ENCODE measurements at regions not wholly inside any gene's neighbourhood (a gene's known extent, or its start where the extent isn't known, plus 50 kb on each side); places are given as distances from the start of the nearest gene placed in this dataset.
"Not testable (repeated sequence)": the region's sequence is repeated elsewhere in the genome, so short reads cannot be mapped to it uniquely, and the experiment has no call there.

DNA sequence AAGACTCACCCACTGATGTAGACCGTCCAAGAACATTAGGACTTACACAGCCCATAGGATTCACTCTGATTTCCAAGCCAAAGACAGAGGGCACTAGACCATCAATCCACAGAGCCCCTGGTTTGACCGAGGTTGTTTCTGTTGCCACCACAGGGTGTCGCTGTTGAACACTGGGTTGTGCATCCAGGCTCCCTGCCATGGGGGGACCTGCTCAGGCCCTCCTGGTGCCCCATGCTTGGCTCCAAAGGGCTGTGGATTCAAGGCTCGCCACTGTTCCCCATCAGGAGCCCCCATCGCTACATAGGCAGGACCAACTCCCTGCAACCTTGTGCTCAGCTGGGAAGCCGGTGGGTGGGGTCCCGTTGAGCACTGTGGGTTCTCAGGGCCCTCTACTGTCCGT is 128.0 kb upstream of the ANO1 start:
- peak in 1 of 2 donors; percentile 4 for DNase-seq (ENCODE audit: low read depth in 2 of 2)

DNA sequence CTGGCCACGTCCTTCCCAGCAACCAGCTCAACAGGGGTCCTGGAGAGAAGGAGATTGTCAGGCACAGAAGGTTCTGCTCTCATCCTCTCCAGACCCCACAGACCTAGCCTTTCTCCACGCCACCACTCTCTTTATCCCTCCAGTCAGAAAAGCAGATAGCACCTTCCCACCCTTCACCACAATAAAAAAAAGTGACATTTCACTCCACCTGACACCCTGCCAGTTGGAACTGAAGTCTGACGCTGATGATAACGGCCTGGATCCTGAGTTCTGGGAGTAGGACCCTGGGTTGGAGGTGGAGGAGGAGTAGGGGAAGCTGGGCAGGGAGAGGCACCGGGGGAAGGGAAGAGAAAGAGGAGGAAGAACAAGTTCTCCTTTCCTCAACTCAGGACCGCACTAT is 127.5 kb upstream of the ANO1 start:
- DNase-seq (ENCODE audit: low read depth in 2 of 2), result no peak

GRCh38 chr11:69951821-69952220 is 126.3 kb upstream of the ANO1 start:
- no peak for DNase-seq (ENCODE audit: low read depth in 2 of 2)

DNA sequence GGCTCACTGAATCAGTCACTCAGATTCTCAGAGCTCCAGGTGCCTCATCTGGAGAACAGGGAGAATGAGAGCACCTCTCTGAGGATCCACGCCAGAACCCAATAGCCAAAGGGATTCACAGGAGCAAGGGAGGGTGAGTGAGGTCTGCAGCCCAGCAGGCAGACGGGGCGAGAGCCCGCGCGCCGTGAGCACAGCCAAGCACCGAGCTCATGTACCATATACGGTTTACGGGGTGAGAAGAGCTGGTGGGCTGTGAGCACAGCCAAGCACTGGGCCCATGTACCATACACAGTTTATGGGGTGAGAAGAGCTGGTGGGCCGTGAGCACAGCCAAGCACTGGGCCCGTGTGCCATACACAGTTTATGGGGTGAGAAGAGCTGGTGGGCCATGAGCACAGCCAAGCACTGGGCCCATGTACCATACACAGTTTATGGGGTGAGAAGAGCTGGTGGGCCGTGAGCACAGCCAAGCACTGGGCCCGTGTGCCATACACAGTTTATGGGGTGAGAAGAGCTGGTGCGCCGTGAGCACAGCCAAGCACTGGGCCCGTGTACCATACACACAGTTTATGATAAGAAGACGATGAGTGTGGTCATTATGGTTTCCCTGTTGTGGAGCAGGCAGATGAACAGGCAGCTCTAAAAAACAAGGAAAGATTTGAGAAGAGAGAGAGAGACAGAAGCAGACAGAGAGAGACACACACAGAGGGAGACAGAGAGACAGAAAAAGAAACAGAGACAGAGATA is 125.7 kb upstream of the ANO1 start:
- DNase-seq (ENCODE audit: low read depth in 2 of 2), result not testable (repeated sequence)

GRCh38 chr11:69953356-69953755 is 124.8 kb upstream of the ANO1 start:
- DNase-seq (ENCODE audit: low read depth in 2 of 2), result no peak

GRCh38 chr11:69954756-69955155 is 123.4 kb upstream of the ANO1 start:
- DNase-seq (ENCODE audit: low read depth in 2 of 2), result no peak

DNA sequence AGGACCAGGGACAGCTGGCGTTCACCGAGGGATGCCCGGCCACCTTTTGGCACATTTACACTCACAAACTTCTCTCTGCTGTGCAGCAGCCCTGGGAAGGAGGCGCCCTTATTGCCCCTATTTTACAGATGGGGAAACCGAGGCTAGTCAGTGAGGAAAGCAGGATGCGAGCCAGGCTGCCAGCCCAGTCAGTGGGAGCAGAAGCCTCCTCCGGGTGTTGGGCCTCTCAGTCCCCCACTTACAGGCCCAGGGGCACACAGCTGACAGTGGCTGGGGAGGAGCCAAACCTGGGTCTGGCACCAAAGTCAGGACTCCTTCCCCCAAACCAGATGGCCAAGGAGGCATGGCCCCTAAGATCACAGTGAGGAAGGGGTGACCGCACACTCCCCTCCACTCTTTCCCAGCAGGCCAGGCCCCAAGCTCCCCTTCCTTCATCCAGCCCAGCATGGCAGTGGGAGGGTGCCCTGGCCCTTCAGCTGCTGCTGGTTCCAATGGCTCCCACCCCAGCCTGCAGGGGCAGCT is 121.4 kb upstream of the ANO1 start:
- no peak for DNase-seq (ENCODE audit: low read depth in 2 of 2)

- no peak for DNase-seq (ENCODE audit: low read depth in 2 of 2)
These were observed 120.3 kb upstream of the ANO1 start for GRCh38 chr11:69957849-69958248.

GRCh38 chr11:69958308-69958707 is 119.8 kb upstream of the ANO1 start:
- no peak for DNase-seq (ENCODE audit: low read depth in 2 of 2)

GRCh38 chr11:69959461-69959860 is 118.7 kb upstream of the ANO1 start:
- no peak for DNase-seq (ENCODE audit: low read depth in 2 of 2)

GRCh38 chr11:69961738-69962137 is 116.4 kb upstream of the ANO1 start:
- DNase-seq (ENCODE audit: low read depth in 2 of 2), result no peak

- DNase-seq (ENCODE audit: low read depth in 2 of 2), result no peak
These were observed 116.0 kb upstream of the ANO1 start for GRCh38 chr11:69962152-69962551.

GRCh38 chr11:69963533-69964246 is 114.4 kb upstream of the ANO1 start:
- DNase-seq (ENCODE audit: low read depth in 2 of 2), result no peak

DNA sequence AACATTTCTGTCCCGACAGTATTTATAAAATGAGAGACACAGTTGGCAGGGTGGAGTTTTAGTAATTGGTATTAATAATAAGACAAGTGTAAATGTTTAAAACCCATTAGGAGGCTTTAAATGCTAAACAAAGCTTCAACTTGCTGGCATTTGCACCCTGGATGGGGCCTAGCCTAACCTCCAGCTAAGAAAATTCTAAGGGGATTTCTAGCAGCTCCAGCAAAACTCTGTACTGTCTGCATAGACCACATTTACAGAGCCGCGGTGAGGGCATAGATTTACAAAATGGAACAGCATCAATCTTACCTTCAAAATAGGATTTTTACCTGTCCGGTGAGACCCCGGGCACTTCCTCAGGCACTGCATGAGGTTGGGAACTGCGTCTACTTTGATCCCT is 113.9 kb upstream of the ANO1 start:
- no peak for DNase-seq (ENCODE audit: low read depth in 2 of 2)

DNA sequence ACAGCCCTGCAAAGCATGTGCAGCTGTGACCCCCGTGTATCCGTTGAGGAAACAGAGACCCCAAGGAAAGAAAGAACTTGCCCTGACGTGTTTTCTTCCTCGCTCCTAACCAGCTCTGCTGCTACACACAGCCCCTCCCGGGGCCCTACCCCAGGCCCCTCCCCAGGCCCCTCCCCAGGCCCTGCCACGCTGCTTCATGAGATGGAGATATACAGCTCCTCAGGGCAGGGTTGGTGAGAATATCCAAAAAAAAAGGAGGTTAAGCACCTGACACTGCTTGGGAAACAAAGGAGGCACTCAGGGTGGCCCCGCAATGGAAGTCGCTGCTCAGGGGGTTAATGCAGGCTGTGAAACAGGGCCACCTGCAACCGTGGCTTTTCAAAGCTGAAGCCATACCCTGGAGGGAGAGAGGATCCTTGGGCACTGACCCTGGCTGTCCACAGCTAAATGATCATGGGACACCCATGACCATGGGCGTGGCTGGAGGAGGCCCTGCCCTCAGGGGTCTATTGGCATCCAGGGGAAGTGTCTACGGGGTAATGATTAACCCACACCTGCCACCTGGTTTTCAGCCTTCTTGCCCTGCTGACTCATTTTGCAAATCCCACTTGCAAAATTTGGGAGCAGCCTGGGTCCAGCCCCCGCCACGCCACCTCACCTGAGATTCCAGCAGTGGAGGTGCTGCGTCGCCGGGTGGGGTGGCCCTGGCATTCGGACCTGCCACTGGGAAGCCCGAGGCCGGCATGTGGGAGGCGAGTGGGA is 112.1 kb upstream of the ANO1 start:
- DNase-seq (ENCODE audit: low read depth in 2 of 2), result no peak

GRCh38 chr11:69966583-69966835 is 111.6 kb upstream of the ANO1 start:
- no peak for DNase-seq (ENCODE audit: low read depth in 2 of 2)

GRCh38 chr11:69966910-69967483 is 111.1 kb upstream of the ANO1 start:
- no peak for DNase-seq (ENCODE audit: low read depth in 2 of 2)

DNA sequence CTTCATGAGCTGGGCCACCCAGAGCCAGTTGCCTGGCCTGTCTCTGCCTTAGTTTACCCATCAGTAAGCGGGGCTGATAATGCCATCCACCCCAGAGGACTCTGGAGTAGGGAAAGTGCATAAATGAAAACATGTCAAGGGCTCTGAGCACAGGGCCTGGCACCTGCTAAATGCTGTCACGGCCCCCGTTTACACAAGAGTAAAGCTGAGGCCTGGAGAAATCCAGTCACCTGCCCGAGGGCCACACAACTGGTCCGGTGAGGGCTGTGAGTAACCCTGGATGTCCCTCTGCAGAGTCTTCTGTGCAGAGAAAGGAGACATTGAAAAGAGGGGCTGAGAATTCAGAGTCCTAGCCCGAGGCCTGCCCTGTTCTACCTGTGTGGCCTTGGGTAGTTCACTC is 110.6 kb upstream of the ANO1 start:
- DNase-seq (ENCODE audit: low read depth in 2 of 2), result no peak

DNA sequence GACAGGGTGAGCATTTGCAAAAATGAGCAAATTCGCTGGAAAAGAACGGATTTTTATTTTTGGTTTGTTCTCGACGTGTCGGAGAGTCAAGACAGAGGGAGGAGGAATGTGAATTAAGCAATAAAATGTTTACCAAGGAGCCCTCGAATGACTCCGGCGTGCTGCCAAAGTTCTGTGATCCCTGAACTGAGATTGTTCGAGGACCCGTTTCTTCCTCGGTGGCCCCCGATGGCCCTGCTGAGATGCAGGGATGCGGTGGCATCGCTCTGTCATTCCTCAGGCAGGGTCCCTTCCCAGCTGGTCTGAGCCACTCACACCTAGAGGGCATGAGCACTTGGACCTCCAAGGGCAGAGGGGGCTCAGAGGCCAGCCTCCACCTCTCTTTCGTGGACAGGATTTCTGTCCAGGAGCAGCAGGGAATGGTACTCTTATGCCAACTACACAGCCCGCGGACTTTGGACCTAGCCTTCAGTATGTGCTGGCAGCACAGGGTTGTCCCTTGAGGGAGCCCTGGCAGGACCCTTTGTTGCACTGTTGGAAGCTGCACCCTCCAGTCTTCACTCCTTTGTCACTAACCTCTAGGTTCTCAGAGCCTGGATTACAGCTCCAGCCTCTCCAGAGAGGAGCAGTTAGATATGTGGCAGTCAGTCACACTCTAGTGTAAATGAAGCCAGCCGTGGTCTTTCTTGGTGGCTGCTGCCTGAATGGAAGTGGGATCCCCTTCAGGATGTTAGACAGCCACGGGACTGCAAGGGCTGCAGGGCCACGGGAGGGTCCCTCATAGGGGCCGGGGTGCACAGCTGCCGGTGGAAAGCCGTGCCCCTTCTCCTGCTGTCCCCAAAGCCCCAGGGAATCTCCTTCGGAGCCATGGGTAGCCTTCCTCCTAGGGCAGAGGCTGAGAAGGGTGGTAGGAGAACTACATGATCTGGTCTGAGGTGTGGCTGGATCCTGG is 109.4 kb upstream of the ANO1 start:
- DNase-seq (ENCODE audit: low read depth in 2 of 2), result no peak

DNA sequence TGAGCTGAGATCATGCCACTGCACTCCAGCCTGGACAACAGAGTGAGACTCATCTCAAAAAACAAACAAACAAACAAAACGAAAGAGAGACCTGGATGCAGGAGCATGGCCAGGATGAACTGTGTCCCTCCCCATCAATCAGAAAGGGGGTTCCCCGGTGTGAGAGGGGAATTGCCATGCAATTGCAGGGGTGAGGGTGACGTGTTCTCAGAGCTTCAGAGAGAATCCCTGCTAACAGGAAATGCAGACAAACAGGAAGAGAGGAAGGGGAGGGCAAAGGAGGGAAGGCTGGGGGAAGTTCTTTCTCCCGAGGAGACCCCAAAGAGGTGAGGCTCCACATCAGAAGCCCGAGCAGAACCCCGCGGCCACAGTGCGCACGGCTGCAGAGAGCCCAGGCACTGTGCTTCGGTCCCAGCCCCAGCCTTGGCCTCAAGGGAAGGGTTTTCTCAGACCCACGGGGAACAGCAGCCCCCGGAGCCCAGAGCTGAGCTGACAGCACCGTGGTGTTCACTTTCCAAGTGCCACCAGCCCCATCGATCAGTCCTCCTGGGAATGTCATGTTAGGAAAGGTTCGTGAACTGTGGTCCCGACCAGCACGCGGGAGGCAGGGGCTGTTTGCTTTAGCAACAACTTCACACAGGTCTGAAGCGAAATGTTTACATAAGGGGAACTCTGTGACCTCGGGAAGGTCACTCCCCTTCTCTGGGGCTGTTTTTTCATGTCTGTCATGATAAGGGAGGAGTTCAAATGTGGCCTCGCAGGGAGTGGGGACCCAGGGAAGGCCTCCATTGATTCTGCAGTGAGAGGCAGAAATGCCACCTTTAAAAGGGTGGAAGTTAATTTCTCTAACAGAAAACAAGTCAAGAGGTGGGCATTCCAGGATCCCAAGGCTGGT is 108.0 kb upstream of the ANO1 start:
- no peak for DNase-seq (ENCODE audit: low read depth in 2 of 2)

Data from stimulated activated CD4-positive, alpha-beta T cell treated with anti-CD3 and anti-CD28 coated beads, Interleukin-15, amount 100 ng/mL, for 48 hours (primary cell).